HG03565 (cell line): ENCODE measurements at regions not wholly inside any gene's neighbourhood (a gene's known extent, or its start where the extent isn't known, plus 50 kb on each side); places are given as distances from the start of the nearest gene placed in this dataset.

Experiments
- ATAC-seq: cut with Tn5 transposase; IDR thresholded peaks from one replicate; pipeline ENCODE4 v1.9.1; 2021; ENCODE audit warnings: mild to moderate bottlenecking, moderate library complexity; ENCODE audit not compliant: unreplicated experiment

GRCh38 chr20:60352017-60352416, 393.8 kb downstream of the CDH26 start:
- no peak for ATAC-seq

GRCh38 chr20:60352596-60352995, 394.4 kb downstream of the CDH26 start:
- no peak for ATAC-seq

- no peak for ATAC-seq
These were observed 395.9 kb downstream of the CDH26 start for GRCh38 chr20:60354024-60354580.

GRCh38 chr20:60358101-60358500, 399.9 kb downstream of the CDH26 start:
- ATAC-seq, result no peak

- no peak for ATAC-seq
These were observed 400.8 kb downstream of the CDH26 start for GRCh38 chr20:60359010-60359409.

- no peak for ATAC-seq
These were observed 403.7 kb downstream of the CDH26 start for GRCh38 chr20:60361761-60362395.

- ATAC-seq, result no peak
These were observed 404.3 kb downstream of the CDH26 start for GRCh38 chr20:60362531-60362930.

- ATAC-seq, result no peak
These were observed 405.5 kb downstream of the CDH26 start for GRCh38 chr20:60363698-60364097.

- ATAC-seq, result no peak
These were observed 406.9 kb downstream of the CDH26 start for GRCh38 chr20:60365064-60365666.

GRCh38 chr20:60365882-60366281, 407.7 kb downstream of the CDH26 start:
- no peak for ATAC-seq

GRCh38 chr20:60371384-60371783, 413.2 kb downstream of the CDH26 start:
- ATAC-seq, result no peak

- no peak for ATAC-seq
These were observed 414.1 kb downstream of the CDH26 start for GRCh38 chr20:60372275-60372674.

GRCh38 chr20:60372822-60373221, 414.6 kb downstream of the CDH26 start:
- no peak for ATAC-seq

- no peak for ATAC-seq
These were observed 420.4 kb downstream of the CDH26 start for GRCh38 chr20:60378620-60379019.

GRCh38 chr20:60381643-60382400, 423.6 kb downstream of the CDH26 start:
- ATAC-seq, result no peak

- ATAC-seq, result no peak
These were observed 431.2 kb downstream of the CDH26 start for GRCh38 chr20:60389441-60389840.

- no peak for ATAC-seq
These were observed 431.7 kb downstream of the CDH26 start for GRCh38 chr20:60389882-60390281.

- no peak for ATAC-seq
These were observed 437.8 kb downstream of the CDH26 start for GRCh38 chr20:60395991-60396390.

- ATAC-seq, result no peak
These were observed 442.3 kb downstream of the CDH26 start for GRCh38 chr20:60400567-60400966.

GRCh38 chr20:60402189-60403058, 444.2 kb downstream of the CDH26 start:
- peak; percentile 27 for ATAC-seq
